SKM-1 (cell line): ENCODE measurements at regions not wholly inside any gene's neighbourhood (a gene's known extent, or its start where the extent isn't known, plus 50 kb on each side); places are given as distances from the start of the nearest gene placed in this dataset.
"Not testable (repeated sequence)": the region's sequence is repeated elsewhere in the genome, so short reads cannot be mapped to it uniquely, and the experiment has no call there.

Experiments
- DNase-seq: peaks from one replicate; lab custom pipeline; 2025; ENCODE audit not compliant: unreplicated experiment; lab: John Stamatoyannopoulos, UW

DNA sequence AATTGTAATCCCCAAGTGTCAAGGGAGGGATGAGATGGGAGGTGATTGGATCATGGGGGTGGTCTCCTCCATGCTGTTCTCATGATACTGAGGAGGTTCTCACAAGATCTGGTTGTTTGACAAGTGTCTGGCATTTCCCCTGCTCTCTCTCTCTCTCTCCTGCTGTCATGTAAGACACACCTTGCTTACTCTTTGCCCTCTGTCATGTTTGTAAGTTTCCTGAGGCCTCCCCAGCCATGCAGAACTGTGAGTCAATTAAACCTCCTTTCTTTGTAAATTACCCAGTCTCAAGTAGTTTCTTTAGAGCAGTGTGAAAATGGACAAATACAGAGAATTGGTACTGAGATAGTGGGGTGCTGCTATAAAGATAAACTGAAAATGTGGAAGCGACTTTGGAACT, 207.9 kb downstream of the HINT1 start:
- no peak for DNase-seq

DNA sequence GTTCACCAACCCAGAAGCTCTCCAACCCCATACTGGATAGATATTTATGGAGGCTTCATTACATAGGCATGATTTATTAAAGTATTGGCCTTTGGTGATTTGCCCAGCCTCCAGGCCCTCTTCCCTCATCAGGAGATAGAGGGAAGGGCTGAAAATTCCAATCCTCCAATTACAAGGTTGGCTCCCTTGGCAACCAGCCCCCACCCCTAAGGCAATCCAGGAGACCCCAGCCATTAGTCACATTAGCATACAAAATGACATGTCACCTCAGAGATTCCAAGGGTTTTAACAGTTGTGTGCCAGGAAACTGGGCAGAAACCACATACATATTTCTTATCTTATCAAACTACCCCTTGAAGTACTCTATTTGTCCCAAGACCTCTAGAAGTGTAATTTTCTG, 210.0 kb downstream of the HINT1 start:
- no peak for DNase-seq

DNA sequence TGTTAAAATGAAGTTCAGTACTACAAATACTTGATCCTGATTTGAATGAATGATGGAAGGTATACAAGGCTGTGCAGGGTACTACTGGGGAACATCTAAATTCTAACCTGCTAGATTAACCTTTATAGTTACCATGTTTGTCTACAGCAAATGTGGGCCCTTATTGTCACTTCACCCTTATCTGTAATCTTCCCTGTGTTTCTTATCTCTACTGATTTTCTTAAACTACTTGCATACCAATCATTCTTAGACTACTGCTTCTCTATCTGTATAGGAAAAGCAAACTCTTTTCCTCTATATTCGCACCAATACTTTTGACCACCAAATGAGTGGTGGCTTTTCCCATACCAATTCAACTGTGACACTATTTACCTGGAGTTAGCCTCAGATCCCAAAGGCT, 210.7 kb downstream of the HINT1 start:
- DNase-seq, result no peak

DNA sequence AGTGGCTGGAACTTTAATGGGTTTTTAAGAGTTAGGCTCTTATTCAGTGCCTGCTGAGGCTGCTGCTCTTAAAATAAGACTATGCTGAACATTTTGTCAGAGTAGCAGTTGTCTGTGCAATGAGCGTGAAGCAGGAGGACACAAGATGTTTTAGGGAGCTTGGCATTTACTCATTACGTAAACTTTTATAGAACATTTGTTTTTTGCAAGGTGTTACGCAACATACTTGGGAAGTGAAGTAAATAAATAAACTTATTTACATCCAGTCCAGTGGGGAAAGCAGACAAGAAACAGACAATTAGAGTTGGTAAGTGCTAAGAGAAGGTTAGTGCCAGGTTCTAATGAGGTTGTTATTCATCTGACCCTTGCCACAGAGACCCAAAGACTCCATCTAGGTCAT, 226.0 kb downstream of the HINT1 start:
- DNase-seq, result no peak

DNA sequence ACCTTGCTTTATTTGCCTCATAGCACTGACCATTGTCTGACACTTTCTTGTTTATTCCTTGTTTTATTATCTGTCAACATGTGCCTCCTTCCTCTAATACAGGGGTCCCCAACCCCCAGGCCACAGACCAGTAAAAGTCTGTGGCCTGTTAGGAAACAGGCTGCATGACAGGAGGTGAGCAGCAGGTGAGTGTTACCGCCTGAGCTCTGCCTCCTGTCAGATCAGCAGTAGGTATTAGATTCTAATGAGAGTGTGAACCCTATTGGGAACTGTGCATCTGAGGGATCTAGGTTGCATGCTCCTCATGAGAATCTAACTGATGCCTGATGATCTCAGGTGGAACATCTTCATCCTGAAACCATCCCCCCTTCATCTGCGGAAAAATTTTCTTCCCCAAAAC, 228.0 kb downstream of the HINT1 start:
- no peak for DNase-seq

DNA sequence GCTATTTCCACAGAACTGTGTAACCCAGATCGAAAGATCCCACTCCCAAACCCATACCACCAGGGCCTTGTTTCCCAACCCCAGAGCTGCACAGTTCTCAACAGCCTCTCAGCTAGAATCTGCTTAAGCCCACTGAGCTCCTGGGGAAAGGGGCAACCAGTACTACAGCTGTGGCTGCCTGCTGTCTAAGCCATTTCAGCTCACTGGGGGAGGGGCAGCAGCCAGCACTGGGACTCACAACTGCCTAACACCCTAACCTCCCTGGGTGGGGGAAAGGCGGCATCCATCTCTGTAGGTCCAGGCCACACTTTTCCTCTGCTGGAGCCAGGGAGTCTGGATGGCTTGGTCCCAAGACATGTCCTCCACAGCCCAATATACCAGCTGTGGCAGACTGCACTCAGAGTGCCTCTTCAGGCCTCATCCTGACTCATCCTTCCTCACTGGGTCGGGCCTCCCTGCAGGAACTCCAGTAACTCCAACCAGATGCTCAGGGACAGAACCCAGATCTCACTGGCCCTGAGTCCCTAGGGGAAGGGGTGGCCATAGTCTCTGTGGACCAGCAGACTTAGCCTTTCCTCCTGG, 241.4 kb downstream of the HINT1 start:
- no peak for DNase-seq

DNA sequence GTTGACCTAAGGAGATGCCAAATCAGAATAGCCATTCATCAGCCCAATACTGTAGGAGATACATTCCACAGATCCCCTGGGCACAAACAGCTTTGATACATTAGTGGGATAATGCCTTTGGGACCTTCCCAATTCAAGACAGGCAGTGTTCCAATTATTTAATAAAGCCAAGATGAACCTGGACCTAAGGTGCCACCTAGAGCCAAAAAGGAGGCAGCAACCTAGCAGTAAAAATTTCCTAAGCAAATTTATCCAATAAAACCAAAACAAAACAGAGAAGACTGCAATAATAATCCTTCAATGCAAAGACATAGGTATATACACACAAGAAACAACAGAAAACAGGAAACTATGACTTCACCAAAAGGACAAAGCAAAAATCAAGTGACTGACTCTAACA, 253.0 kb downstream of the HINT1 start:
- DNase-seq, result no peak

DNA sequence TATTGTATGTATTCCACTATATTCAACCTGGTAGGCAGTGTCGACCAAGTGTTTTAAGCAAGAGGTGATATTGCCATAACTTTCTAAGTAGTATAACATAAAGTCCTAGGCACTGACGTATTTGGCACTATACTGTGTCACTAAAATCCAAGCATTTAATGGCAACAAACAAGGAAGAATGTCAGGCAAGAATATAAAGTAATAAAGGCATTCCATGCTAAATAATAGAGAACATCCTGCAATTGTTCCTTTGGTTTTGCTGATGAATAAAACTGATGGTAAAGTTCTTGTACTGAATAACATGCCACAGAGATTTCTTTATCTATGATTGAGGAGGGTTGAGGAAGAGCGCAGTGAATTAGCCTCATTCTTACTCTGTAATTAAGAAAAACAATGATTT, 256.9 kb downstream of the HINT1 start:
- no peak for DNase-seq

DNA sequence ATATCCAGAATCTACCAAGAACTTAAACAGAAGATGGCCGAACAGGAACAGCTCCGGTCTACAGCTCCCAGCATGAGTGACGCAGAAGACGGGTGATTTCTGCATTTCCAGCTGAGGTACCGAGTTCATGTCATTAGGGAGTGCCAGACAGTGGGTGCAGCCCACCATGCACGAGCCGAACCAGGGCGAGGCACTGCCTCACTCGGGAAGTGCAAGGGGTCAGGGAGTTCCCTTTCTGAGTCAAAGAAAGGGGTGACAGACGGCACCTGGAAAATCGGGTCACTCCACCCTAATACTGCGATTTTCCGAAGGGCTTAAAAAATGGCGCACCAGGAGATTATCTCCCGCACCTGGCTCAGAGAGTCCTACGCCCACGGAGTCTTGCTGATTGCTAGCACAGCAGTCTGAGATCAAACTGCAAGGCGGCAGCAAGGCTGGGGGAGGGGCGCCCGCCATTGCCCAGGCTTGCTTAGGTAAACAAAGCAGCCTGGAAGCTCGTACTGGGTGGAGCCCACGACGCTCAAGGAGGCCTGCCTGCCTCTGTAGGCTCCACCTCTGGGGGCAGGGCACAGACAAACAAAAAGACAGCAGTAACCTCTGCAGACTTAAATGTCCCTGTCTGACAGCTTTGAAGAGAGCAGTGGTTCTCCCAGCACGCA, 267.4 kb downstream of the HINT1 start:
- DNase-seq, result not testable (repeated sequence)

DNA sequence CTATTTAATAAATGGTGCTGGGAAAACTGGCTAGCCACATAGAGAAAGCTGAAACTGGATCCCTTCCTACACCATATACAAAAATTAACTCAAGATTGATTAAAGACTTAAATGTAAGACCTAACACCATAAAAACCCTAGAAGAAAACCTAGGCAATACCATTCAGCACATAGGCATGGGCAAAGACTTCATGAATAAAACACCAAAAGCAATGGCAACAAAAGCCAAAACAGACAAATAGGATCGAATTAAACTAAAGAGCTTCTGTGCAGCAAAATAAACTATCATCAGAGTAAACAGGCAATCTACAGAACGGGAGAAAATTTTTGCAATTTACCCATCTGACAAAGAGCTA, 267.9 kb downstream of the HINT1 start:
- not testable (repeated sequence) for DNase-seq

DNA sequence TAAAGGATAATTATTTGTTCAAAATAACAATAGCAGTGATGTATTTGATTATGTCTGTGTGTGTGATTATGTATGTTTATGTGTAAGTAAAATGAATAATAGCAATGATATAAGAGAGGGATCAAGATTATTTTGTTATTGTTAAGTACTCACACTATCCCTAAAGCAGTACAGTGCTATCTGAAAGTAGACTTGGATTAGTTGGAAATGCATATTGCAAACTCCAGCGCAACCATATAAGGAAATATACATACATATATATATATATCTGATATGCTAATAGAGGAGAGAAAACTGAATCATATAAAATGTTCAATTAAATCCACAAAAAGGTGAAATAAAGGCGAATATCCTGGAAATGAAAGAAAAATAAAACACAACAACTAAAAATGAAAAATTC, 268.4 kb downstream of the HINT1 start:
- no peak for DNase-seq

DNA sequence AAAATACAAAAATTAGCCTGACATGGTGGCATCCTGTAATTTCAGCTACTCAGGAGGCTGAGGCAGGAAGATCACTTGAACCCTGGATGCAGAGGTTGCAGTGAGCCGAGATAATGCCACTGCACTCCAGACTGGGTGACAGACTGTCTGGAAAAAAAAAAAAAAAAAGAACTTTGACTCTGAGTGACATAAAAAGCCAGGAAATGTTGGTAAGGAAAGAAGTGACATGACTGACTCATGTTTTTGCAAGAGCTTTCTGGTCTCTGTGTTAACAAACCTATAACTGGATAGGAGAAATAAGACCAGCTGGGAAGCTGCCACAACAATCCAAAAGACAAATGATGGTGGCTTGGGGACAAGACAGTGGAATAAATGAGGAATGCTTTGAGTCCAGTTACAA, 272.1 kb downstream of the HINT1 start:
- DNase-seq, result no peak

DNA sequence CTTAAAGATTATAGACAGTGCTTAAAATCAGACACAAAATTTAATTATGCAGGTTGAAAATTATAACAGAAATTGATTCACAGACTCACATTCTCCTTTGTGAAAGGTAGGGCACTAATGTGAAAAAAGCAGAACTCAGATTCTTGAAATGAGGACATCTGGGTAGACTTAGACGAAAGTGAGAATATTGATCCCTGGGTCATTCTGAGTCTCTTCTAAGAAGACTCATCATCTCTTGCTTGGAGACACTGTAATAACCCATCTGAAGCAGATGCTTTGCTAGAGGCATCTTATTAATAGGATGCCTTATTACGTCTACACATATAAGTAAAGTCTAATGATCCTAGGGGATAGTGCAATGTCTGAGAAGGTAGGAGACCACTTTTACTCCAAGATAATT, 274.4 kb downstream of the HINT1 start:
- no peak for DNase-seq

DNA sequence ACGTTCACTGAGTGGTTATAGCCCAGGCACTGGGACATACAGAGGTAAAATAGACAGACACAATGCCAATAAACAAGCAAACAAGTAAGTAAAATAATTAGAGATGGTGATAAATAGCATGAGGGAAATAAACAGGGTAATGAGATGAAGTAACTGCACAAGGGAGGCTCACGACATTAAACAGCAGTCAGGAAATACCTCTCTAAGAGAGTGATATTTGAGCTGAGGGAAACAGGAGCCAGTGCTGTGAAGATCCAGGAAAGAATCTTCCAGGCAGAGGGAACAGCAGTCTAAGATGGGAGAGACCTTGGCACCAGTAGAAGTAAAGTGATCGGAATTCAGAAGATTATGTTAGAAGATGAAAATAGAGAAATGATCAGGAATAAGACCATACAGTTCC, 279.4 kb downstream of the HINT1 start:
- DNase-seq, result no peak

DNA sequence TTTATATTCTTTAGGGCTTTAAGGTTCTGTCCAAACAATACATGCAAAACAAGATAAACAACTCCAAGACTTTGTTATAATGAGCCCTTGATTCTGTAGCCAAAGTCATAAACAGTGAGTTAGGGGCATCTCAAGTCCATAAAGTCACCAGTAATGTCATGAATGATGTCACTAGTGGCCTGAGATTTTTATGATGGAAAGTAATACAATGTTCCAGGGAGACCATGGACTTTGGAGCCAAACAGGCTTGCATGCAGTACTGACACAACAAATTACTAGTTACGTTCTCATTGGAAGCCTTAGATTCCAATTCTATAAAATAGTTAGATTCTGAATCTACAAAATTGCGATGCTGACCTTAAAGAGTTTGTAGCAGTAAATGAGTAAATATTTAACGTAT, 280.0 kb downstream of the HINT1 start:
- no peak for DNase-seq

DNA sequence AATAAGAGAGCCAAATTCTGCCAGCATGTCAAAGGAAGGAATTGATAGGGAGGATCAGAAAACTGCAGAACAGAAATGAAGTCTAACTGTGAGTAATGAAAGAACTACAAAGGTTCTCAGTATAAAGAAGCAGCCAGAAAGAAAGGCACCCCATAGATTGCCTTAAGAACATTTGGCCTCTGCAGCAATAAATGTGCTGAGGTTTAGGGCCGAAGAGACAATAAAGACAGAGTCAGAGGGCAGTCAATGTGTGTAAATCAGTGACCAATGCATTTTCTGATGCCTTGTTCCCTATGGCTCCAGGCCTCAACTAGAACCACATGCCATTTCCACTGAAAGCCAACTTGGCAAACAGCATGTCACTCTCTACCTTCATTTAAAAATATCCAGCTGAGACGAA, 281.0 kb downstream of the HINT1 start:
- DNase-seq, result no peak

DNA sequence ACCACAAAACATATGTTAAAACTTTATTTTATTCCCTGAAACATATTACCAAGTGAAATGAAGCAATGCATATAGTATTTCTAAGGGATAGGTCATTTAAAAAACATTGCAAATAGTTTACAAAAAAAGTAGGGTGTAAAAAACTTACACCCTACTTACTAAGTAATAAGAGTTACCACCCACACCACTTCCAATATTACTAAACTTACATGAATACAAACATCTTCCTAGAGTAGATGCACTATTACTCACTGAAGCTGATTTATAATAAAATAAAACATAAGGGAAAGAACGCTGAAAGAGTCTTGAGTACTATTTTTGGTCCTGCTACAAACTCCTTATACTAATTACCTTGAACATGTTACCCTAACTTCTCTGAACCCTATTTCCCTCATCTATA, 289.4 kb downstream of the HINT1 start:
- no peak for DNase-seq

DNA sequence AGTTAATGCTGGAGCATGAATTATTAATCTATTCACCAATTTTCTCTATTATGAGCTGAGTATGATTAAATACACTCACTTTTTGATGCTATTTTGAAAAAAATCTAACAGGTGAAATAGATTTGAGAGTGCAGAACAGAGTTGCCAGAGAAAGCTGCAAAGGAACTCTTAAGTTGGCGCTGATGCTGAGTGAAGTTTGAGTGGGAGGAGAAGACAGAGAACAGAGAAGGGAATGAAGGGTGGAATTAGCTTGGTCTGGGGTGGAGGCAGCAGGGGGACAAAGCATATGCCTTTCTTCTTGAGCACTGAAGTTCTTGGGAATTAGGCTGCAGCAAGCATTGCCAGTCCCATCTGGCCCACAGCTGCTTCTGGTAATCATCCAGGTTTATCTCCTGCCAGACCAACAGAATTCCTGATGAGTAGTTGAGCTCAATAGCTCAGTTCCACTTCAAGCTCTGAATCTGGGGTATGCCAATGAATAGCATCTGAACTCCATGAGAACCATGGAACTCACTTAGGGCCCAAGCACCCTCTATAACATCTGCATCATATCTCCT, 290.1 kb downstream of the HINT1 start:
- no peak for DNase-seq

DNA sequence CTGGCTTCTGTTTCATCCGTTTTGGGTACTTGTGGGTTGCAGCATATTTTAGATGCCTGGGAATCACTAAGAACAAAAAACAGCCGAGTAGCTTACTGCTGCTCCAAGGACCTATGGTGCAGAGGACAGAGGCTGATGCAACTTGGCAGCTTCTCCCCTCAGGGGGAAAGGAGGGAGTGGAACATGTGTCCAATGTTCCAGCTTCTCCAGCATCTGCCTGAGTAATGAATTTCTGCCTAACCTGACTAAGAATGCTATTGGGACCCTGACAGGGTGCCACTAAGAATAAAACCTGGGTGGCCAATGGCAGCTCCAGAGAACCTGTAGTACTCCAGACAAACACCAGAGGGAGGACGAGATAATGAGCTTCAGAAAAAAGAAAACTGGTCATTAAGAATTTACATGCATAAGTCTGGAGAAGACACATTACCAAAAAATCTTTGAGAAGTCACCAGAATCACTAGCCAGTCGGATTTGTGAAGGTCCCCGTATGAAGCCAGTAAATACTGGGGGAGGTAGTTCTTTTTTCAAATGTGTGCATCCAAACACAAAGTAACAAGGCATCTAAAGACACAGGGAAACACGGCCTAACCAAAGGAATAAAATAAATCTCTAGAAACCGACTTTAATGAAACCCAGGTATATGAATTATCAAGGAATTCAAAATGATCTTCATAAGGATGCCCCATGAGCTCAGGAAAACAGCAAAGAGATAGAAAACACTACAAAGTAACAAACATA, 293.5 kb downstream of the HINT1 start:
- no peak for DNase-seq

DNA sequence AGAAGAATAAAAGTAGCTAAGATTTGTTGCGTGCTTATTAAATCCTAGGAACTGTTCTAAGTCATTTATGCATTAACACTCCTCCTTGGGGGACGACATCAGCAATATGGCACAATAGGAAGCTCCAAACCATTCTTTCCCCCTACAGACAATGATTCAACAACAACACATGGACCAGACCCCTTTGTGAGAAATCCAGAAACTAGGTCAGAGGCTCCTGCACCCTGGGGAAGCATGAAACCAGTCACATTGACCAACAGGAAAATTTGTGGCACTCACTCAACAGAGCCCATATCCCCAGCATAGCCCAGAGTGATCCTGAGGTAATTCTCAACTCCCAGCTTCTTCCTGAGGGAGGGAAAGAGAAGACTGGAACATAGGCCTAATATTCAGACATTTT, 294.4 kb downstream of the HINT1 start:
- DNase-seq, result no peak

DNA sequence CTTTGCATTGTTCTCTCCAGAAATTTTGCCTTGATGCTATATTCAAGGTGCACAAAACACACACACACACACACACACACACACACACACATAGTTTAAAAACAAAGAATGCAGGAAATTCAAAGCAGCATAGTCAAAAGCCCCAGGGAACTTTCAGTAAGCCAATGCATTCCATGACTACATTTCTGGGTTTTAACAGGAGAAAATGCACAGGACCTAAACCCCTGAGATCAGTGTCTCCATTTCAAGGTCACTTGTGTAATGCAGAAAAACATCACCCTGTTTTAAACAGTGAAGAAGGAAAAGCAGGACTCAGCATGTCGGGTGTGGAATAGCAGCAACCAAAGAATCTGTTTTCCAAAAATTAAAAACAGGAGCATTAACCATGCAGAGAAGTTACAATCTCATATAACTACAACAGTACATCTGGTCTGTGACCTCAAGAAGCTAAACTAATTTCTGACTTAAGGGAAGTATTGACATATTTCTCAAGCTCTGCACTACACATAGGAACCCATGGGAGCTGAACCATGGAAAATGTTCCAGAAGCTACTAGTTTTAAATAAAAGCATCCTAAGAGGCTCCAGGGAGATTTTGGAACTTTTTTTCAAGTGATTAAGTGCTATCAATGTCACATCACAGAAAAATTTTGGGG, 296.7 kb downstream of the HINT1 start:
- no peak for DNase-seq
